Kidney (tissue), 13 donors: ENCODE measurements at regions not wholly inside any gene's neighbourhood (a gene's known extent, or its start where the extent isn't known, plus 50 kb on each side); places are given as distances from the start of the nearest gene placed in this dataset.

ENCODE experiments used
- DNase-seq, 5 donors: peaks; one replicate each; pipeline ENCODE4 v3.0.0-alpha.2; 2013 to 2020
- FAIRE-seq: peaks from 2 replicates; lab custom pipeline; 2012; peaks lifted over from hg19 to GRCh38; lab: Jason Lieb, UNC
- H3K27ac ChIP-seq, 2 donors: one replicate each; pipeline ENCODE4 v1.7.0; 2013; ENCODE audit warnings: low read depth in 2 of 2, low read length in 2 of 2, inconsistent platforms in 1 of 2
- H3K27me3 ChIP-seq: one replicate; pipeline ENCODE4 v1.7.1; 2013; ENCODE audit warnings: low read length, inconsistent platforms; ENCODE audit not compliant: control insufficient read depth, insufficient read depth
- H3K36me3 ChIP-seq, 3 donors: one replicate each; pipeline versions ENCODE4 v1.7.0 to v1.7.1; 2013; ENCODE audit warnings: low read length in 3 of 3, control low read depth in 1 of 3, inconsistent platforms in 1 of 3; ENCODE audit not compliant: insufficient read depth in 3 of 3, control insufficient read depth in 2 of 3
- H3K4me1 ChIP-seq, 3 donors: one replicate each; pipeline versions ENCODE4 v1.7.0 to v1.7.1; 2013; ENCODE audit warnings: low read length in 3 of 3, inconsistent platforms in 1 of 3, low read depth in 1 of 3; ENCODE audit not compliant: control insufficient read depth in 2 of 3, insufficient read depth in 2 of 3
- H3K4me3 ChIP-seq, 3 donors: one replicate each; pipeline versions ENCODE4 v1.7.0 to v1.8.1; 2013; ENCODE audit warnings: low read length in 3 of 3, control low read depth in 1 of 3, inconsistent platforms in 1 of 3
- H3K9ac ChIP-seq, 3 donors: one replicate each; pipeline versions ENCODE4 v1.7.0 to v1.7.1; 2013; ENCODE audit warnings: low read length in 3 of 3, control low read depth in 1 of 3, inconsistent platforms in 1 of 3
- H3K9me3 ChIP-seq, 3 donors: one replicate each; pipeline versions ENCODE4 v1.7.0 to v1.7.1; 2013; ENCODE audit warnings: low read length in 3 of 3, control low read depth in 1 of 3, inconsistent platforms in 1 of 3; ENCODE audit not compliant: control insufficient read depth in 2 of 3, insufficient read depth in 1 of 3
- intact Hi-C: fragments of 100-400 bp; cut with DNase I; formaldehyde crosslinking; loops from one replicate; pipeline ENCODE4 v1.11.1; 2022
- TF ChIP-seq, protein P1 (sequence below): IDR thresholded peaks from 3 replicates; pipeline ENCODE4 v1.5.1; 2012; ENCODE audit warnings: mild to moderate bottlenecking, moderate library complexity, borderline replicate concordance; ENCODE audit not compliant: insufficient read depth; ENCODE audit errors: extremely low read depth
- donor health status: control.
- donor health status: control.
- donor health status: control.
- donor health status: control.
- donor health status: control.
- donor health status: DM: yes; HTN: yes; CAD: no.
- donor health status: Normal renal cell carcinoma (clear cell type).

DNA sequence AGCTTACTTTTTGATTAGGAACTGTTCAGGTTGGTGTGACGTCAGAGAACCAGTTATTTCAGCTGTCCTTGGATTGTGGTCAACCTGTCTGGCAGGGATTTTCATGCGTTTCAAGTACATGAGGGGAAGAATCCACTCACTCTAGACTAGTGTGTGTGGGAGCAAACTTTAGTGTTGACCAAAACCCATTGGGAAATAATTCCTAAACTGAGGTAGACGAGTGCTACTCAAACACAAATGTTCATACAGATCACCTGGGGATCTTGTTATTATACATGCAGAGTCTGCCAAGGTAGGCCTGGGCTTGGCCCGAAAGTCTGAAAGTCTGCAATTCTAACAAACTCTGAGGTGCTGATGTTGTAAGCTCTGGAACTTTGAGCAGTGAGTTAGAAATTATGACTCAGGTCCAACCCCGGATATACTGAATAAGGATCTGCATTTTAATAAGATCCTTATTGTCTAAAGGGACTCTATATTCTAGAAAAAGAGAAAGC lies 111.1 kb upstream of the CREB5 start:
- DNase-seq (no peak), FAIRE-seq (no peak)
- Histone ChIP-seq H3K36me3 (no peaks in the 10 kb centered on the region), H3K4me3 (no peak overlapping the region), H3K9ac (no peak overlapping the region), H3K27me3 (no peaks in the 10 kb centered on the region), H3K27ac (no peak overlapping the region), H3K9me3 (no peaks in the 10 kb centered on the region), H3K4me1 (no peaks in the 10 kb centered on the region)
- TF ChIP-seq, protein P1, sequence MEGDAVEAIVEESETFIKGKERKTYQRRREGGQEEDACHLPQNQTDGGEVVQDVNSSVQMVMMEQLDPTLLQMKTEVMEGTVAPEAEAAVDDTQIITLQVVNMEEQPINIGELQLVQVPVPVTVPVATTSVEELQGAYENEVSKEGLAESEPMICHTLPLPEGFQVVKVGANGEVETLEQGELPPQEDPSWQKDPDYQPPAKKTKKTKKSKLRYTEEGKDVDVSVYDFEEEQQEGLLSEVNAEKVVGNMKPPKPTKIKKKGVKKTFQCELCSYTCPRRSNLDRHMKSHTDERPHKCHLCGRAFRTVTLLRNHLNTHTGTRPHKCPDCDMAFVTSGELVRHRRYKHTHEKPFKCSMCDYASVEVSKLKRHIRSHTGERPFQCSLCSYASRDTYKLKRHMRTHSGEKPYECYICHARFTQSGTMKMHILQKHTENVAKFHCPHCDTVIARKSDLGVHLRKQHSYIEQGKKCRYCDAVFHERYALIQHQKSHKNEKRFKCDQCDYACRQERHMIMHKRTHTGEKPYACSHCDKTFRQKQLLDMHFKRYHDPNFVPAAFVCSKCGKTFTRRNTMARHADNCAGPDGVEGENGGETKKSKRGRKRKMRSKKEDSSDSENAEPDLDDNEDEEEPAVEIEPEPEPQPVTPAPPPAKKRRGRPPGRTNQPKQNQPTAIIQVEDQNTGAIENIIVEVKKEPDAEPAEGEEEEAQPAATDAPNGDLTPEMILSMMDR, result no peak
- intact Hi-C loops, result no loop called here

DNA sequence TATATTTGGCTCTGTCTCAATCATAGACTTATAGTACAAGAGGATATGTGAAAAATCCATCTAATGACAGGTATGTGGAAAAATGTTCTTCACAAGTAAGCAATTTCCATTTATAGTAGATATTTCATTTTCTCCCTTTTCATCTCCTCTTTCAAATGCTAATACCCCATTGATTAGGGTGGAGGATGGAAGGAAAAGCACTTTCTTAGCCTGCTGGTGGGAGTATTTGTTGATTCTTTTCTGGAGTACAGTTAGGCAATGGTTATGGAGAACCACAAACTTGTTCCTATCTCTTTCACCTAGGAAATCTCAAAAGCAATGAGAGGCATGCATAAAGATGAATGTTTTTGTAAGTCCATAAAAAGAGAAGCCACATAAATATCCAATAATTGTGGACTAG lies 108.0 kb upstream of the CREB5 start:
- H3K9me3 ChIP-seq, result no peaks in the 10 kb centered on the region
- no peaks in the 10 kb centered on the region for H3K27me3 ChIP-seq
- no peaks in the 10 kb centered on the region for H3K4me1 ChIP-seq
- TF ChIP-seq, protein P1, result no peak
- no peak overlapping the region for H3K27ac ChIP-seq
- H3K4me3 ChIP-seq, result no peak overlapping the region
- intact Hi-C loops, result no loop called here
- DNase-seq, result no peak
- no peak for FAIRE-seq
- no peaks in the 10 kb centered on the region for H3K36me3 ChIP-seq
- no peak overlapping the region for H3K9ac ChIP-seq

DNA sequence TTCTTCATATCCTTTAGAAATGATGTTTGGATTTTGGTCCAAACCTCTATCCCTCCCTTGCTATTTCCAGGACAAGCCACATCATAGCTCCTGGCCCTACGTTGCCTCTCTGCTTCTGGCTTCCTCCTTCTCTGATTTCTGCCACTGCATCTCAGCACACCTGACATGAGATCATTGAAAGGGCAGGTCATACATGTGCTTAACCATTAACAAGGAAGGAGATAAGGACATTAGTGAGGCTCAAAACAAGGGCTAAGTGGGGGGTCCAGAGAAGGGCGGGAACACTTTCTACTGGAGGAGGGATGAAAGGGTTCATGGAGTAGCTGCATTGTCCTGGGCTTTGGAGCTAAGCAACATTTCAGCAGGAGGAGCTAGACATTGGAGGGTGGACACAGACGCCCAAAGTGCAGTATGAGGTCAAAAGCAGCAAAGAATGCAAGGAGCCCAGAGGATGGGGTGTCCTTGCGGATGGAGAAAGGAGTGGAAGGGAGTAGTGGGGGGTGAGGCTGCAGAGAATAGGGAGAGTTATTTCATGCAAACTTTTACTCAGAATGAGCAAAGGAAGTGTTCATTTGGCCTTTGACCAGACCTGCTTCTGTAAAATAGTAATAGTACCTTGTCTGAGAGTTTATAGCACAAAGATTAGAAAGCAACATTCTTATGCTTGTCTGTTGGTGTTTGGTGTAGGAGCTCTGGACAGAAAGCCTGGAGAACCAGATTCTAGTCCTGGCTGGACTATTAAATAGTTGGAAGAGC lies 102.4 kb upstream of the CREB5 start:
- no peak overlapping the region for H3K4me3 ChIP-seq
- H3K9ac ChIP-seq, result no peak overlapping the region
- no peaks in the 10 kb centered on the region for H3K36me3 ChIP-seq
- TF ChIP-seq, protein P1, result no peak
- FAIRE-seq (no peak), DNase-seq (no peak)
- H3K27ac ChIP-seq, result no peak overlapping the region
- H3K9me3 ChIP-seq, result no peaks in the 10 kb centered on the region
- H3K4me1 ChIP-seq, result no peaks in the 10 kb centered on the region
- H3K27me3 ChIP-seq, result no peaks in the 10 kb centered on the region
- intact Hi-C loops, result no loop called here
